ENCODE measurements at regions not wholly inside any gene's neighbourhood (a gene's known extent, or its start where the extent isn't known, plus 50 kb on each side); places are given as distances from the start of the nearest gene placed in this dataset.

GRCh38 chr4:144799486-144799885, 153.5 kb downstream of the HHIP start:
- Histone ChIP-seq H3K4ac (ENCODE audit: low read depth, low read length) (no peak overlapping the region), H2BK5ac (ENCODE audit: low read depth, low read length, poor library complexity) (no peak overlapping the region), H3K23ac (ENCODE audit: low read length) (no peak overlapping the region), H4K12ac (ENCODE audit: low read depth, low read length) (no peak overlapping the region), H3K14ac (ENCODE audit: low read length) (no peak overlapping the region), H3K4me3 (ENCODE audit: low read depth, low read length) (no peak overlapping the region), H2BK12ac (ENCODE audit: low read length) (no peak overlapping the region), H4K91ac (ENCODE audit: low read depth, low read length) (no peak overlapping the region), H3K18ac (ENCODE audit: low read length) (no peak overlapping the region), H4K8ac (ENCODE audit: low read depth, low read length) (no peak overlapping the region), H2AFZ (ENCODE audit: insufficient read depth, low read length, poor library complexity) (no peak overlapping the region), H2BK120ac (ENCODE audit: insufficient read depth, low read length, poor library complexity) (no peak overlapping the region), H3K27me3 (ENCODE audit: insufficient read depth, low read length) (no peaks in the 10 kb centered on the region), H3K4me1 (ENCODE audit: control insufficient read depth in 1 of 2, insufficient read depth in 2 of 2, low read length in 2 of 2) (no peaks in the 10 kb centered on the region), H2AK5ac (ENCODE audit: low read length) (no peak overlapping the region), H3K9ac (ENCODE audit: low read length) (no peak overlapping the region), H3K27ac (ENCODE audit: low read depth, low read length) (no peak overlapping the region), H3K79me2 (ENCODE audit: control insufficient read depth, insufficient read depth, low read length, poor library complexity) (no peaks in the 10 kb centered on the region), H3K79me1 (ENCODE audit: low read length) (no peaks in the 10 kb centered on the region), H3K9me3 (ENCODE audit: insufficient read depth, low read depth, low read length) (no peaks in the 10 kb centered on the region), H3K4me2 (ENCODE audit: low read length) (no peak overlapping the region), H3K36me3 (ENCODE audit: control insufficient read depth in 1 of 2, insufficient read depth in 2 of 2, low read length in 2 of 2) (no peaks in the 10 kb centered on the region)
- no peak for DNase-seq
- WGBS (ENCODE audit: extremely low coverage, insufficient coverage, insufficient read length) = no CpG with 5 or more reads among the region's 2 CpGs

GRCh38 chr4:144801731-144802130, 155.8 kb downstream of the HHIP start:
- Histone ChIP-seq H3K79me2 (ENCODE audit: control insufficient read depth, insufficient read depth, low read length, poor library complexity) (no peaks in the 10 kb centered on the region), H4K91ac (ENCODE audit: low read depth, low read length) (no peak overlapping the region), H3K4ac (ENCODE audit: low read depth, low read length) (no peak overlapping the region), H3K4me2 (ENCODE audit: low read length) (no peak overlapping the region), H2AK5ac (ENCODE audit: low read length) (no peak overlapping the region), H3K18ac (ENCODE audit: low read length) (no peak overlapping the region), H3K4me1 (ENCODE audit: control insufficient read depth in 1 of 2, insufficient read depth in 2 of 2, low read length in 2 of 2) (no peaks in the 10 kb centered on the region), H2BK5ac (ENCODE audit: low read depth, low read length, poor library complexity) (no peak overlapping the region), H4K8ac (ENCODE audit: low read depth, low read length) (no peak overlapping the region), H3K9ac (ENCODE audit: low read length) (no peak overlapping the region), H2BK120ac (ENCODE audit: insufficient read depth, low read length, poor library complexity) (no peak overlapping the region), H2AFZ (ENCODE audit: insufficient read depth, low read length, poor library complexity) (no peak overlapping the region), H3K9me3 (ENCODE audit: insufficient read depth, low read depth, low read length) (no peaks in the 10 kb centered on the region), H3K14ac (ENCODE audit: low read length) (no peak overlapping the region), H3K36me3 (ENCODE audit: control insufficient read depth in 1 of 2, insufficient read depth in 2 of 2, low read length in 2 of 2) (no peaks in the 10 kb centered on the region), H2BK12ac (ENCODE audit: low read length) (no peak overlapping the region), H4K12ac (ENCODE audit: low read depth, low read length) (no peak overlapping the region), H3K23ac (ENCODE audit: low read length) (no peak overlapping the region), H3K27ac (ENCODE audit: low read depth, low read length) (no peak overlapping the region), H3K27me3 (ENCODE audit: insufficient read depth, low read length) (no peaks in the 10 kb centered on the region), H3K4me3 (ENCODE audit: low read depth, low read length) (no peak overlapping the region), H3K79me1 (ENCODE audit: low read length) (no peaks in the 10 kb centered on the region)
- DNase-seq = no peak

GRCh38 chr4:144808034-144808433, 162.1 kb downstream of the HHIP start:
- Histone ChIP-seq H3K14ac (ENCODE audit: low read length) (no peak overlapping the region), H3K4me2 (ENCODE audit: low read length) (no peak overlapping the region), H2BK5ac (ENCODE audit: low read depth, low read length, poor library complexity) (no peak overlapping the region), H3K27ac (ENCODE audit: low read depth, low read length) (no peak overlapping the region), H3K27me3 (ENCODE audit: insufficient read depth, low read length) (no peaks in the 10 kb centered on the region), H3K18ac (ENCODE audit: low read length) (no peak overlapping the region), H4K12ac (ENCODE audit: low read depth, low read length) (no peak overlapping the region), H3K4me1 (ENCODE audit: control insufficient read depth in 1 of 2, insufficient read depth in 2 of 2, low read length in 2 of 2) (no peaks in the 10 kb centered on the region), H4K91ac (ENCODE audit: low read depth, low read length) (no peak overlapping the region), H4K8ac (ENCODE audit: low read depth, low read length) (no peak overlapping the region), H3K36me3 (ENCODE audit: control insufficient read depth in 1 of 2, insufficient read depth in 2 of 2, low read length in 2 of 2) (peaks cover 0 to 2% of the 10 kb centered on the region in 2 experiments), H3K9me3 (ENCODE audit: insufficient read depth, low read depth, low read length) (peaks cover 5% of the 10 kb centered on the region), H2AK5ac (ENCODE audit: low read length) (no peak overlapping the region), H2BK12ac (ENCODE audit: low read length) (no peak overlapping the region), H3K79me2 (ENCODE audit: control insufficient read depth, insufficient read depth, low read length, poor library complexity) (no peaks in the 10 kb centered on the region), H2BK120ac (ENCODE audit: insufficient read depth, low read length, poor library complexity) (no peak overlapping the region), H3K23ac (ENCODE audit: low read length) (no peak overlapping the region), H3K79me1 (ENCODE audit: low read length) (no peaks in the 10 kb centered on the region), H3K4ac (ENCODE audit: low read depth, low read length) (no peak overlapping the region), H3K9ac (ENCODE audit: low read length) (no peak overlapping the region), H3K4me3 (ENCODE audit: low read depth, low read length) (no peak overlapping the region), H2AFZ (ENCODE audit: insufficient read depth, low read length, poor library complexity) (no peak overlapping the region)
- no peak for DNase-seq
- no CpG with 5 or more reads among the region's 3 CpGs for WGBS (ENCODE audit: extremely low coverage, insufficient coverage, insufficient read length)

- no peak overlapping the region for H2BK12ac ChIP-seq (ENCODE audit: low read length)
- H3K9ac ChIP-seq (ENCODE audit: low read length) = no peak overlapping the region
- H3K27ac ChIP-seq (ENCODE audit: low read depth, low read length) = no peak overlapping the region
- no peak overlapping the region for H2BK5ac ChIP-seq (ENCODE audit: low read depth, low read length, poor library complexity)
- no peak overlapping the region for H3K14ac ChIP-seq (ENCODE audit: low read length)
- no peak overlapping the region for H2AFZ ChIP-seq (ENCODE audit: insufficient read depth, low read length, poor library complexity)
- no peak overlapping the region for H4K12ac ChIP-seq (ENCODE audit: low read depth, low read length)
- peaks cover 0 to 2% of the 10 kb centered on the region in 2 experiments for H3K36me3 ChIP-seq (ENCODE audit: control insufficient read depth in 1 of 2, insufficient read depth in 2 of 2, low read length in 2 of 2)
- H3K4ac ChIP-seq (ENCODE audit: low read depth, low read length) = no peak overlapping the region
- no peaks in the 10 kb centered on the region for H3K79me2 ChIP-seq (ENCODE audit: control insufficient read depth, insufficient read depth, low read length, poor library complexity)
- no peak overlapping the region for H3K18ac ChIP-seq (ENCODE audit: low read length)
- H3K4me1 ChIP-seq (ENCODE audit: control insufficient read depth in 1 of 2, insufficient read depth in 2 of 2, low read length in 2 of 2) = no peaks in the 10 kb centered on the region
- peaks cover 5% of the 10 kb centered on the region for H3K9me3 ChIP-seq (ENCODE audit: insufficient read depth, low read depth, low read length)
- no peak for DNase-seq
- no peak overlapping the region for H3K4me3 ChIP-seq (ENCODE audit: low read depth, low read length)
- H2BK120ac ChIP-seq (ENCODE audit: insufficient read depth, low read length, poor library complexity) = no peak overlapping the region
- no peak overlapping the region for H3K23ac ChIP-seq (ENCODE audit: low read length)
- H3K4me2 ChIP-seq (ENCODE audit: low read length) = no peak overlapping the region
- H3K27me3 ChIP-seq (ENCODE audit: insufficient read depth, low read length) = no peaks in the 10 kb centered on the region
- no peak overlapping the region for H2AK5ac ChIP-seq (ENCODE audit: low read length)
- no CpG with 5 or more reads among the region's 1 CpG for WGBS (ENCODE audit: extremely low coverage, insufficient coverage, insufficient read length)
- no peaks in the 10 kb centered on the region for H3K79me1 ChIP-seq (ENCODE audit: low read length)
- H4K91ac ChIP-seq (ENCODE audit: low read depth, low read length) = no peak overlapping the region
- H4K8ac ChIP-seq (ENCODE audit: low read depth, low read length) = peak overlapping the region; percentile 50
Measured at GRCh38 chr4:144809056-144809640, 163.2 kb downstream of the HHIP start.

Measured in trophoblast cell (in vitro differentiated cells and primary cell).